Peyer's patch (tissue), 4 donors: ENCODE measurements at regions not wholly inside any gene's neighbourhood (a gene's known extent, or its start where the extent isn't known, plus 50 kb on each side); places are given as distances from the start of the nearest gene placed in this dataset.

Source experiments
- CTCF ChIP-seq, 6 experiments: fragments of 450-650 bp in 4 of 6; fragments of 200-600 bp in 2 of 6; sonication (generic) in 1 of 6; IDR thresholded peaks; one replicate each; pipeline ENCODE4 v1.5.1; 2017 to 2019; ENCODE audit warnings: antibody characterized with exemption in 6 of 6, mild to moderate bottlenecking in 3 of 6, moderate library complexity in 1 of 6
- POLR2A ChIP-seq, 2 donors: fragments of 450-650 bp; IDR thresholded peaks; one replicate each; pipeline ENCODE4 v1.5.1; 2017; ENCODE audit warnings: antibody characterized with exemption in 2 of 2, mild to moderate bottlenecking in 2 of 2, moderate library complexity in 2 of 2

GRCh38 chr11:32233928-32234327, 143.1 kb downstream of the RCN1 start:
- no peak for TF ChIP-seq CTCF (IDR thresholded peaks at IDR 0.05)
- no peak for TF ChIP-seq POLR2A (IDR thresholded peaks at IDR 0.05)
